GM18873 (cell line): ENCODE measurements at regions not wholly inside any gene's neighbourhood (a gene's known extent, or its start where the extent isn't known, plus 50 kb on each side); places are given as distances from the start of the nearest gene placed in this dataset.
A peak's percentile ranks its signal among the peaks of the same experiment; 100 is the strongest.
"Not testable (repeated sequence)": the region's sequence is repeated elsewhere in the genome, so short reads cannot be mapped to it uniquely, and the experiment has no call there.

Experiments
- ATAC-seq: cut with Tn5 transposase; IDR thresholded peaks from one replicate; pipeline ENCODE4 v1.9.1; 2021; ENCODE audit warnings: mild to moderate bottlenecking, moderate library complexity, moderate number of reproducible peaks; ENCODE audit not compliant: unreplicated experiment, low FRiP score

DNA sequence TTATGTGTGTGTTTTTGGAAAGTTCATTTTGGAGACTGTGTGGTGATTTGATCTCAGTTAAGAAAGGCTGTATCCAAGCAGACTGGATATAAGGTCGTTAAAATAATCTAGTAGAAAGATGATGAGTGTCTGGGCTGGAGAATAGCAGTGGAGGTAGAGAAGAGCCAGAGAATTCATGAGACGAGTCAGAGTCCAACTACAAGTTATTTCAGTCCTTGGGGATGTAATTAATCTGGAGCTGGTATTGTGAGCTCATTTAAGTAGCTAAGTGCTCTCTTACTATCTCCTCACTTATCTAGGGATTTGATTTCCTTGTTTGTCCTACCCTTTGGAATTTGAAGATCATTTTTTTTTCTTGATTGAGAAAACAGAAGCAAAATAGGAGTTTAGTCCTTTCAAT, 1219.0 kb upstream of the ADGRL4 start:
- no peak for ATAC-seq

DNA sequence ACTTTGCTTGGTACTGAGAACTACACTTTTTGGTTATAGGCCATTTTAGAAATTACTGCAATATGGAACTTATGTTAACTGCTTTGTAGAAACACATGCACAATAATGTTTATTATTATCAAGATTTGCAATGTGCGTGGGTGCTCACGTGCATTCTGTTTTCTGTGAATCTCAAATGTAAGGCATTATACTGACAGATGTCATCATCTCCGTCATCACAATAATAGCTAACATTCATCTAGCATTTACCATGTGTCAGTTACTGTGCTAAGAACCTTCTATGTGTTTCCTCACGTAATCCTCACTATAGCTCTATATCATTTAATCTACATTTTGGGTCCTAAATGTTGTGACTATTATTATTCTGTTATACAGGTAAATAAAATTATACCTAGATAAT, 1214.8 kb upstream of the ADGRL4 start:
- ATAC-seq, result no peak

DNA sequence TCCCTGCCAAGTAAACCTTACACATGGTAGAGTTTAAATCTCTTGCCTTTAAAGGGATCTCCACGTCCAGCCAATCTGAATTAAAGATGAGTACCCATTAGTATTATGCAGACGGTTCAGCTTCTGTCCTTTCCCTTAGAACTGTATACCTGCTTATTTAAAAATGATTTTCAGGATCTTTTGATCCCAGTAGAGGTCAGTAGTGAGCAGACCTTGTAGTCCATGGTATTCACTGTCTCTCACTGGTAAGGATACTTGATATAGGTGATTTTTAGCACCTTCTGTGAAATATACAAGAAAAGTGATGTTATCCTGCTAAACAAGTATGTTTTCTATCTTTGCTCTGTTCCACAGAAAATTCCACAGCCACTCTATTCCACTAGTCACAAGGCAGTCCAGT, 1211.6 kb upstream of the ADGRL4 start:
- ATAC-seq, result peak; percentile 69

DNA sequence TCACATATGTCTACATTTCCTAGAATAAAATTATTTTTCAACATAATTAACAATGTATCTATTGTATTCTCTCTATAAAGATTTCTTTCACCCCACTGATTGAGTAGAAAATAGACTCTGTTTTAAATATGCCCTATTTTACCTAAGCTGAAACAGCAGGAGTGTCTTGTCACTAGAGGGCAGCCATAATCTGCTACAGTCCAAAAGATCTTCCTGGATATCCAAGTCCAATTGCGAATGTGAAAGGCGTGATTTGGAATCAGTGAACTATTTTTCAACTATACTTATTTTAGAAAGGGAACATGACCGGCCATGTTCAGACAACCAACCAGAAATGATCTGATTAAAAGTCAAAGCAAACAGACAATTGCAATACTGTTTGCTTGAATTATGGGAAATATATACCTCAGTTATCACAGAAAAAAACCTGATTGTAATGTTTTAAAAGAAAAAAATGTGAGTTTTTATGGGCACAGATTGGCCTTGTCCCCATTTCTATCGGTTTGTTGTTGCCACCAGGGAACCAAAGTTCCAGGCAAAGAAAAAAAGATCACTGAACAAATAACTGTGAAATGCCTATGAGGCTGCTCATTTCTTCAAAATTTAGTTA, 1211.0 kb upstream of the ADGRL4 start:
- no peak for ATAC-seq

DNA sequence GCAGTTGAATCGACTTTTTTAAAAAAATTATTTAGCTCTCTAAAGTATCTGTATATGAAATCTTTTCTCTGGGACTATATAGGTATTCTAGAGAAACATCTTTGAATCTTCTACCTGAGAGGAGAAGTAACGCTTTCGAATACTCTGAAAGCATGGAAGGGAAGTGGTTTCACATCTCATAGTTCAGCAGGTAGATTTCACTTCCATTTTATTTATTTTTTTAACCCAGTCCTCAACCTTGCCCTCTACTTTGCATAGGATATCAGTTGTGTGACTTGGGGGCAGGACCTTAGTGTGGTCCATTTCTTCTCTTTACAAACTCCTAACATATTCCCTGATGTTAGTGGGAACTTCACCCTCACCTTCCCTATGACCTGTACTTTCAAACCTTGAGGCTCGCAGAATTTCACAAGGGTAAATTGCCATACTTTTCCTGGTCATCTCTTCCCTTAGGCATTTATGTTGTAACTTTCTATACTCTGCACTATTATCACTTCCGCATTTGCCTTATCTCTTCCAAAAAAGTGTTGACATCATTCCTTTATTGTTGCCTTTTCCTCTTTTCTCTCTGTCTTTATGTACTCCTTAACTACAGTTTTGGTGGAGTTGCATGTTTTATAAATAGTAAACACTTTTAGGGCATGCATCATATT, 1208.5 kb upstream of the ADGRL4 start:
- ATAC-seq, result no peak

DNA sequence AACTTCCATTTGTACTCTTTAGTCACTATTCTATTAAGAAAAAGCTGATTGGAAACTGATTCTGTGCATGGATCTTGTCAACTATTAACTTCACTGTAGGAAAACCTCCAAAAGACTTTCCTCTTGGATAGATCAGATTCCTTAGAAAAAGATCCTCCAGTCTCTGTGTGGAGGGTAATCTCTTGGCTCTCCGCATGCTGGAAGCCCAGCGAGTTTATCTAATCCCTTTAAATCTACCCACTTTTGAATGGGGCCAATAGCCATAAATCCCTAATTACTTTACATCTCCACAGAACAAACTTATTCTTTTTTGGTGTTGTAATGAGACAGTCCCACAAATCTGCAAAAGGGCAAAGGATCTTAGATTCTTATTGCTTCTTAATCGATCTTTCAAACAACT, 1206.4 kb upstream of the ADGRL4 start:
- ATAC-seq, result no peak

DNA sequence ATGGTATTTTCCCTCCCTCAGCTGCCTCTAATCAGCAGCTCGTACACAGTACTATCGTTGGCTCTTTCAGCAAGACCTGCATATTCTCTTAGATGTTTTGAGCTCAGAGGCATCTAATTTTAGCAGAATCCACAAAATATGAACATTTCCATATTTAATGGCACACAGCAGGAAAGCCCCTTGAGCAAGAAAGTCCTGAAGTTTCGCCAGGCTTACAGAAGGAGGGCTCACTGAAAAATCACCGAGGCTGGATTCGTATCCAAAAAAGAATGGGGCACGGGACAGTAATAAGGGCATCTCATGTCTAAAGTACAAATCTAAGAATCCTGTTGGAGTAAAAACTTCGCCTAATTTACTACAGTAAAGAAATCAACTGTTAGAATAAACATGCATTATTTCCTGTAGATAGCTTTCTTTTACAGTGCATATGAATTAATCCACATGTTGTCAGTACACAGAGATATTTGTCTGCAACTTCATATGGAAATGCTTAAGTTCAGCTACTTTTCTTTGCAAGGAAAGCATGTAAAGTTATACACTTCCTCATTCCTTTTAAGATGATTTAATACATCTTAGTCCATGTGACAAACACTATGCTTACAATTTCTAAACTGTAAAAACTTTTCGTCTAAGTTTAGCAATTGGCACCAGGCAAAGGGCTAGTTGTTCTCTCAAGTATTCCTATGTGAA, 1205.3 kb upstream of the ADGRL4 start:
- ATAC-seq, result no peak

DNA sequence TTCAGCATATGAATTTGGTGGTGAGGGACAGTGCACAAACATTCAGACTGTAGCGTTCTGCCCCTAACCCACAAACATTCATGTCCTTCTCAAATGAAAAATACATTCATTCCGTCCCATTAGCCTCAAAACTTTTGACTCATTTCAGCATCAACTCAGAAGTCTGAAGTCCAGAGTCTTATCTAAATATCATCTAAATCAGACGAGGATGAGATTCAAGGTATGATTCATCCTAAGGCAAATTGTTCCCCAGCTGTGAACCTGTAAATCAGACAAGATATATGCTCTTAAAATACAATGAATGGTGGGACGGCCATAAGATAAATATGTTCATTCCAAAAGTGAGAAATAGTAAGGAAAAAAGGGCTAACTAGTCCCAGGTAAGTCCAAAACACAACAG, 1195.6 kb upstream of the ADGRL4 start:
- ATAC-seq, result no peak

DNA sequence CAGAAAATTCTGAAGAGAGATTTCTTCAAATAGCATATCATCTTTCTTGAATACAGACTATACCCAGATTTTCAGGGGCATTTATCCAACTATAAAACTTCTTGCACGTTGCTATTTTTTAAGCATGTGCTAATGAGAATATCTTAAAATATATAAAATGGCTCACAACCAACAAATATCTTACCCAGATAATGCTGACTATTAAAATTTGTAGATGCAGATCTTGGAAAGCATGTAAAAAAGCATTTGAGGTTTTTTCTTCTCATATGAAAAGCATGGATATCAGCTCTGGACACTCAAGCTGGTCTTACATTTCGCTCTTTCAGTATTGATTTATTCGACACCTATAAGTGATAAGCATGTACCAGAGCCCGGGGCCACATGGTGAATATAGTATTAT, 1187.7 kb upstream of the ADGRL4 start:
- no peak for ATAC-seq

DNA sequence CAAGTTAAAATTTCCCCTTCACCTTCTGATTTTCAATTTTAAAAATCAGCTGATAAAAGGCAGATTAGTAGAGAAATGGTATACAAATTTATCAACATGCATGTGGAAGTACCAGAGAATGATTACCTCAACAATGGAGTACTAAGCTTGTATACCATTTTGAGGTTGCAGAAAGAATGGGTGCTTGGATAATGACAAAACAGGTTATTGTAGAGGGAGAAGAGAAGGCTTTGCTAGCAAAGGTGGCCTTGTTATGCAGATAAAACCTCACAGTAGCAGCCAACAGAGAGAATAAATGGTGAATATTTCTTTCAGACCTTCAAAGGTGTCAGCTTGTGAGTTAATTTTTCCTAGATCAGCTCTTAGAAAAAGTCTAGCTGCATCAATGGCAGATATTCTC, 1174.9 kb upstream of the ADGRL4 start:
- ATAC-seq, result no peak

DNA sequence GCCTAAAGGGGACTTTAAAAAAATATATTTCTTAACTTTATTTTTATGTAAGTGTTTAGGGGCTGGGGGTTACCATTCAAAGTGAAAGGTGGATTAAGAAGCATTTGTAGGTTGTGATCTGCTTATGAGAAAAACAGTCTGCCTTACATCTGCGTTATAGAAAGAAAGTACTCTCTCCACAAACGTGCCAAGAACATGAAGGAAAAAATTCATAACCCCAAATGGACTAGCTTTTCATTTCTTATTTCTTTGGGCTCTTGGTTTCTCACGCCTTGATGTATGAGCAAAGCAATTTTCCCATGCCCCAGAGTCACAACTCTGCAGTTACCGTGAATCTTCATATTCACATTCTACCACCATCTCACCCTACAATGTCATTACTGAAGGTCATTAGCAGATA, 1165.1 kb upstream of the ADGRL4 start:
- no peak for ATAC-seq

DNA sequence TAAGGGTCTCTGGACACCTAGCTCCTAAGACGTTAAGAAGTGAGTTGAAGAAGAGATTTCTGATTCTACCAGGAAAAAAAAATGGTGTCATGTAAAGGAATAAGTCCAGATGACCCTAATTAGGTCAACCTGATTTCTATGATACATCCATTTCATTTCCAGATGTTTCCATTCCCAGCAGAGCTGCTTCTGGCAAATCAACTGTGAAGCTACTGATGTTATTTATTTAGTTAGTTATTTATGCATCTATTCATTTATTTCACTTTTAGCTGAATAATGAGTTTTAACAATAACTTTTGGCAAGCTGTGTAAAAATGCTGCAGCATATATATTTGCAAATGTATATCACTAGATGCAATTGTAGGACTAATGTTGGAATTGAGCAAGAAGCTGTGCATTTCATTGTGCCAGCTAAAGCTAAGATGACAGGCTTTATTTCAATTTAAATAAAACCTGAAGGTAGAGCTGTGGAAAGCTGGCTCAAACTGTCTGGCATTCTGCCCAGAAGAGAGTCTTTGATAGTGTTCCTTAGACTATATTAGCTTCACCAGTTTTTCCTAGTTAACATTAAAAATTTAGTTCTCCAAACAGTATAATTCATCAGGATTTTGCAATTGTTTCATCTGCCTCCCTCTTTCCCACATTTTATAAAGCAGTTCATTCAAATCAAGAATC, 1164.4 kb upstream of the ADGRL4 start:
- ATAC-seq, result no peak

DNA sequence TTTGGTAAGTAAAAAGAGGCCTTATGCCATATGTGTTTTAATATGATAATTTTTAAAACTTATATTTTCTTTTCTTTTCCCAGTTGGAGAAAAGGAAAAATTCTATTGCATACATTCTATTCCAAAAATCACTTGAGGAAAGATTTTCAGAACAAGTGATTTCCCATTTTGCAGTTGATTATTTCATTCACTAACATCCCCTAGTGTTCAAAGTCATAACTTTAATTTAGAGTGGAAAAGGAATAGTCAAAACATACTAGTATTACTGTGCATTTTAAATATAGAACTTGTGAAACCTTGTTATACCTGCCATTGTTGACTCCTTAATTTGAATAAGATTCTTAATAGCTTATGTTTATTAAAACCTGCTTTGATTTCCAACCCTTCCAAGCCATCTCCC, 1157.6 kb upstream of the ADGRL4 start:
- no peak for ATAC-seq

DNA sequence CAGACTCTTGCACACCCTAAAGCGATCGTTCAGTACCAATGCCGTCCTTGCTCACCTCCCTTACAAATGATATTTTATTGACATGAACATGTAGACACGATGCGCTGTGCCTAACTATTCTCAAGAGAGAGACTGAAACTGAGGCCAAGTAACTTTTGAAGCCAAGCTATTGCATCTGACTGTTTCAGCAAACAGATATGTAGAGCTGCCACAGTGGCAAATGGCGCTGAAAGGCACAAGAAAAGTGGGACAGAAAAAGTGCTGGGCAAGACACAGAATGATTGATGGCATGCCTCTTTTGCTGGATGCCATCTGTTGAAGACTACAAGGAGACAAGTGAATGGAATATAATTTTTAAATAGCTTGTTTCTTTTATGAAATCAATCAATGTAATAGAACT, 1157.2 kb upstream of the ADGRL4 start:
- ATAC-seq, result no peak

DNA sequence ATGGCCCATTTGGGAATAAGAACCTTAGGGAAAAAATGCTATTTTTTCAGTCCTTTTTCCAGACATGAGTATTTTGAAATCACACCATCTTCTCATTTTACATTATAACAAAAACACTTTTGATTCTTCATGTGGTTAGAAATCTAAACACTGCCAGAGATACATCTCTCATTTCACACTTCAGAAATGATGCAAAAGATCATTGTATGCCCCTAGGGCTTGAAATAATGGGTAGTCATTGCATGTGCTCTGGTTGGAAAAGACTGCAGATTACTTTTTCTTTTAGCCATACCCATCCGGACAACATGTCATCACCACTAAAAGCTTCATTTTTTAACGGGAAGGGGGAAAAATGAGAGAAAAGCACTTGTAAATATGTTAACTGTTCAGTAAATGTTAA, 1152.2 kb upstream of the ADGRL4 start:
- no peak for ATAC-seq

DNA sequence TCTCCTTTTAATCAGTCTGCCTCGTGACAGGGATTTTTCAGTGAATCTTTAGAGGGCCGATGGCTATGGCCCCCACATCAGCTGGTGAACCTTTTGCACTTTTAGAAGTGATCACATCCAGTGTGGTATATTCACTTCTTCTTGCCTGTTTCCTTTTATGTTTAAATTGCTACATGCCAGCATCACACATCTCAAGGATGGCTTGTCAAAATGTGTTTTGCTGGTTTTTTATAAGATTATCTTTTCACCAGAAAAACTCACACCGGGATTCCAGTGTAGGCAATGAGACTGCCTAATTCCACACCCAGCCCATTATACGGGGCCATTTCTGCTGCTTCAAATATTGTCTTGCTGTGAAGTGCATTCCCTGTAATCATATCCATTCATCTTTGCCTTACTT, 1151.7 kb upstream of the ADGRL4 start:
- no peak for ATAC-seq

DNA sequence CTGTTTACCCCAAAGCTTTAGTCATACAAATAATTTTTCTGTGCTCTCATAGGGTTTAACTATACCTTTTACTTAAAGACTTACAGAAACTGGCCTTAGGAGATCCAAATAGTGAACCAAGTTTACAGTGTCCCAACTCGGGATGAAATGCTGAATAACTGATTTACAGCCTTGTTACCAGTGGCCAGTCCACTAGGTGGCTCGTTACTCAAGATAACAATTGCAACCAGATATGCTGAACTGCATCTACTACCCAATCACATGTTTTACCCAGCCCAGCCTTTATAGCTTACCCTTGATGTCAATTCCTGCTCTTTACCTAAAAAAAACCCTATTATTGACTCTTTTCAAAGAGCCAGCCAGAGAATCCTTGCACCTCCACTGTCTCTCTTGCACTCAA, 1148.8 kb upstream of the ADGRL4 start:
- no peak for ATAC-seq

DNA sequence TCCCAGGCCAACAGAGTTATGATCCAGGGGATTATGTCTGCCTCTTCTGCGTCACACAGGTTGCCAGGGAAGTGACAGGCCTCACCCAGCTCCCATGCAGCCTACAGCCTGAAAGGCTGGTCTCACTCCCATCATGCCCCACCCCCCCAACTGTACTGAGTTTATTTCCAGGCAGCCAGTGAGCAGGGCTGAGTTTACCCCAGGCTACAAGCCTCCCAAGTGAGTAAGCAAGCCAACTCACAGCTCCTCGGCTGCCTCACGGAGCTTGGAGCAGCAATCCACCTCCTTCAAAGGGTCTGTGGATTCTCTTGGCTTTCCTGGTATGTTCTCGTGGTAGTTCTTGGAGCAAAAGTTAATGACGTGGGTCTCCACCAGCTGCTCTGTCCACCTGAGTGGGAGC, 1147.6 kb upstream of the ADGRL4 start:
- no peak for ATAC-seq

DNA sequence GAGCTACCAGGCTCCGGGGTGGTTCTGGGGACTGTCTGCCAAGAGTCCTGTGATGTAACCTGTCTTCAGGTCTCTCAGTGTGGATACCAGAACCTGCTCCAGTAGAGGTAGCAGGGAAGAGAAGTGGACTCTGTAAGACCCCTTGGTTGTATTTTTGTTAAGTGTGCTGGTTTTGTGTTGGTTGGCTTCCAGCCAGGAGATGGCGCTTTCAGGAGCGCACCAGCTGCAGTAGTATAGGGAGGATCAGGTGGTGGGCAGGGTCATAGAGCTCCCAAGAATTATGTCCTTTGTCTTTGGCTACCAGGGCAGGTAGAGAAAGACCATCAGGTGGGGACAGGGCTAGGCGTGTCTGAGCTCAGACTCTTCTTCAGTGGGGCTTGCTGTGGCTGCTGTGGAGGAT, 1147.2 kb upstream of the ADGRL4 start:
- no peak for ATAC-seq

DNA sequence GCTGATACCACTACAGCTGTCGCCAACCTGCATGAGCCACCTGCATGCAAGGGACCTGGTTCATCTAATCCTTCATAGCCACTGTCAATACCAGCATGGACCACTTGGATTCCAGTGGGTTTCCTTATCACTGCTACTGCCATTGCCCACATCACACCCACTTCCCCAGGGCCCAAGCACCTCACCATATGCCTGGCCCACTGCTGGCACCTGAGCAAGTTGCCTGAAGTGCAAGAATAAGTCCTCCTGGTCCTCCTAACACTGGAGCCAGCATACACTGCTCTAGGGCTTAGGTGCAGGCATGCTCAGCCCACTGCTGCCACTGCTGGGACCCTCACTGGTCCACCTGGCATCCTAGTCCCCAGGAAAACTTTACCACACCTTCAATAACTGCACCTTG, 1136.8 kb upstream of the ADGRL4 start:
- ATAC-seq, result no peak

DNA sequence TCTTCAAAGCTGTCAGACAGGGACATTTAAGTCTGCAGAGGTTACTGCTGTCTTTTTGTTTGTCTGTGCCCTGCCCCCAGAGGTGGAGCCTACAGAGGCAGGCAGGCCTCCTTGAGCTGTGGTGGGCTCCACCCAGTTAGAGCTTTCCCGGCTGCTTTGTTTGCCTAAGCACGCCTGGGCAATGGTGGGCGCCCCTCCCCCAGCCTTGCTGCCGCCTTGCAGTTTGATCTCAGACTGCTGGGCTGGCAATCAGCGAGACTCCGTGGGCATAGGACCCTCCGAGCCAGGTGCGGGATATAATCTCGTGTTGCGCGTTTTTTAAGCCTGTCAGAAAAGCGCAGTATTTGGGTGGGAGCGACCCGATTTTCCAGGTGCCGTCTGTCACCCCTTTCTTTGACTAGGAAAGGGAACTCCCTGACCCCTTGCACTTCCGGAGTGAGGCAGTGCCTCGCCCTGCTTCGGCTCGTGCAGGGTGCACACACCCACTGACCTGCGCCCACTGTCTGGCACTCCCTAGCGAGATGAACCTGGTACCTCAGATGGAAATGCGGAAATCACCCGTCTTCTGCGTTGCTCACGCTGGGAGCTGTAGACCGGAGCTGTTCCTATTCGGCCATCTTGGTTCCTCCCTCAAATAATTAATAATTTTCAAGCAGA, 1131.5 kb upstream of the ADGRL4 start:
- ATAC-seq, result not testable (repeated sequence)
